ENCODE measurements at regions not wholly inside any gene's neighbourhood (a gene's known extent, or its start where the extent isn't known, plus 50 kb on each side); places are given as distances from the start of the nearest gene placed in this dataset.

GRCh38 chr5:87877495-87877894 is 391.1 kb downstream of the TMEM161B start:
- Histone ChIP-seq H2AK5ac (ENCODE audit: low read depth, low read length) (no peak overlapping the region), H3K4me1 (ENCODE audit: control insufficient read depth in 2 of 2, insufficient read depth in 1 of 2, low read depth in 1 of 2, low read length in 2 of 2) (peaks cover 0 to 12% of the 10 kb centered on the region in 2 donors), H3K23ac (ENCODE audit: low read depth, low read length, poor library complexity) (no peak overlapping the region), H2BK5ac (ENCODE audit: low read length) (no peak overlapping the region), H3K27ac (replicated peaks; ENCODE audit: low read length) (no peak overlapping the region), H3K14ac (ENCODE audit: low read length) (no peak overlapping the region), H3K18ac (ENCODE audit: low read length) (no peak overlapping the region), H4K8ac (ENCODE audit: low read depth, low read length) (no peak overlapping the region), H3K9me3 (replicated peaks in 1 of 2; ENCODE audit: control insufficient read depth in 2 of 2, insufficient read depth in 1 of 2, low read depth in 1 of 2, low read length in 2 of 2) (no peaks in the 10 kb centered on the region), H3K79me1 (ENCODE audit: low read depth, low read length) (no peaks in the 10 kb centered on the region), H3K4me2 (ENCODE audit: insufficient read depth, low read length, poor library complexity, severe bottlenecking) (no peak overlapping the region), H3K4me3 (ENCODE audit: low read length in 2 of 2) (no peak overlapping the region), H2AFZ (ENCODE audit: low read length) (no peak overlapping the region), H2BK120ac (ENCODE audit: low read depth, low read length) (no peak overlapping the region), H2BK12ac (ENCODE audit: low read length) (no peak overlapping the region), H3K9ac (ENCODE audit: low read depth, low read length, poor library complexity) (no peak overlapping the region), H4K91ac (ENCODE audit: low read depth, low read length, poor library complexity) (no peak overlapping the region), H3K36me3 (replicated peaks in 1 of 2; ENCODE audit: control insufficient read depth in 2 of 2, insufficient read depth in 2 of 2, low read length in 2 of 2) (no peaks in the 10 kb centered on the region), H2BK15ac (ENCODE audit: low read length) (no peak overlapping the region), H3K27me3 (ENCODE audit: control insufficient read depth in 3 of 3, insufficient read depth in 3 of 3, low read depth in 1 of 3, low read length in 3 of 3) (peaks cover 0 to 2% (median 0%) of the 10 kb centered on the region in 3 experiments), H3K4ac (ENCODE audit: low read length) (no peak overlapping the region)
- no peak for DNase-seq (ENCODE audit: low spot score)
- WGBS, 2 donors (ENCODE audit: extremely low coverage in 2 of 2, insufficient read length in 2 of 2, insufficient replicate concordance in 1 of 2) = no CpG with 5 or more reads among the region's 2 CpGs

- Histone ChIP-seq H3K18ac (ENCODE audit: low read length) (no peak overlapping the region), H3K36me3 (replicated peaks in 1 of 2; ENCODE audit: control insufficient read depth in 2 of 2, insufficient read depth in 2 of 2, low read length in 2 of 2) (no peaks in the 10 kb centered on the region), H3K4me2 (ENCODE audit: insufficient read depth, low read length, poor library complexity, severe bottlenecking) (no peak overlapping the region), H3K79me1 (ENCODE audit: low read depth, low read length) (no peaks in the 10 kb centered on the region), H4K8ac (ENCODE audit: low read depth, low read length) (no peak overlapping the region), H2BK12ac (ENCODE audit: low read length) (no peak overlapping the region), H3K4ac (ENCODE audit: low read length) (no peak overlapping the region), H3K4me3 (ENCODE audit: low read length in 2 of 2) (no peak overlapping the region), H4K91ac (ENCODE audit: low read depth, low read length, poor library complexity) (no peak overlapping the region), H2AK5ac (ENCODE audit: low read depth, low read length) (no peak overlapping the region), H3K23ac (ENCODE audit: low read depth, low read length, poor library complexity) (no peak overlapping the region), H2BK15ac (ENCODE audit: low read length) (no peak overlapping the region), H2AFZ (ENCODE audit: low read length) (no peak overlapping the region), H2BK120ac (ENCODE audit: low read depth, low read length) (no peak overlapping the region), H3K9me3 (replicated peaks in 1 of 2; ENCODE audit: control insufficient read depth in 2 of 2, insufficient read depth in 1 of 2, low read depth in 1 of 2, low read length in 2 of 2) (no peaks in the 10 kb centered on the region), H2BK5ac (ENCODE audit: low read length) (no peak overlapping the region), H3K27ac (replicated peaks; ENCODE audit: low read length) (no peak overlapping the region), H3K4me1 (ENCODE audit: control insufficient read depth in 2 of 2, insufficient read depth in 1 of 2, low read depth in 1 of 2, low read length in 2 of 2) (peaks cover 0 to 12% of the 10 kb centered on the region in 2 donors), H3K27me3 (ENCODE audit: control insufficient read depth in 3 of 3, insufficient read depth in 3 of 3, low read depth in 1 of 3, low read length in 3 of 3) (peaks cover 0 to 2% (median 0%) of the 10 kb centered on the region in 3 experiments), H3K9ac (ENCODE audit: low read depth, low read length, poor library complexity) (no peak overlapping the region), H3K14ac (ENCODE audit: low read length) (no peak overlapping the region)
- no CpG with 5 or more reads among the region's 1 CpG for WGBS, 2 donors (ENCODE audit: extremely low coverage in 2 of 2, insufficient read length in 2 of 2, insufficient replicate concordance in 1 of 2)
- no peak for DNase-seq (ENCODE audit: low spot score)
These were observed 391.6 kb downstream of the TMEM161B start for GRCh38 chr5:87877023-87877422.

- Histone ChIP-seq H3K4me3 (ENCODE audit: low read length in 2 of 2) (no peak overlapping the region), H2BK5ac (ENCODE audit: low read length) (no peak overlapping the region), H2AK5ac (ENCODE audit: low read depth, low read length) (no peak overlapping the region), H2BK120ac (ENCODE audit: low read depth, low read length) (no peak overlapping the region), H3K23ac (ENCODE audit: low read depth, low read length, poor library complexity) (no peak overlapping the region), H3K27ac (replicated peaks; ENCODE audit: low read length) (no peak overlapping the region), H3K9me3 (replicated peaks in 1 of 2; ENCODE audit: control insufficient read depth in 2 of 2, insufficient read depth in 1 of 2, low read depth in 1 of 2, low read length in 2 of 2) (no peaks in the 10 kb centered on the region), H4K91ac (ENCODE audit: low read depth, low read length, poor library complexity) (no peak overlapping the region), H3K9ac (ENCODE audit: low read depth, low read length, poor library complexity) (no peak overlapping the region), H3K4ac (ENCODE audit: low read length) (no peak overlapping the region), H3K4me2 (ENCODE audit: insufficient read depth, low read length, poor library complexity, severe bottlenecking) (no peak overlapping the region), H3K4me1 (ENCODE audit: control insufficient read depth in 2 of 2, insufficient read depth in 1 of 2, low read depth in 1 of 2, low read length in 2 of 2) (peaks cover 0 to 12% of the 10 kb centered on the region in 2 donors), H3K27me3 (ENCODE audit: control insufficient read depth in 3 of 3, insufficient read depth in 3 of 3, low read depth in 1 of 3, low read length in 3 of 3) (peaks cover 0 to 2% (median 0%) of the 10 kb centered on the region in 3 experiments), H3K18ac (ENCODE audit: low read length) (no peak overlapping the region), H2BK12ac (ENCODE audit: low read length) (no peak overlapping the region), H3K36me3 (replicated peaks in 1 of 2; ENCODE audit: control insufficient read depth in 2 of 2, insufficient read depth in 2 of 2, low read length in 2 of 2) (no peaks in the 10 kb centered on the region), H3K14ac (ENCODE audit: low read length) (no peak overlapping the region), H2AFZ (ENCODE audit: low read length) (no peak overlapping the region), H4K8ac (ENCODE audit: low read depth, low read length) (no peak overlapping the region), H3K79me1 (ENCODE audit: low read depth, low read length) (no peaks in the 10 kb centered on the region), H2BK15ac (ENCODE audit: low read length) (no peak overlapping the region)
- DNase-seq (ENCODE audit: low spot score) = no peak
- WGBS, 2 donors (ENCODE audit: extremely low coverage in 2 of 2, insufficient read length in 2 of 2, insufficient replicate concordance in 1 of 2) = no CpG with 5 or more reads among the region's 2 CpGs
These were observed 392.0 kb downstream of the TMEM161B start for GRCh38 chr5:87876616-87877015.

- H2AFZ ChIP-seq (ENCODE audit: low read length) = no peak overlapping the region
- no peak overlapping the region for H4K8ac ChIP-seq (ENCODE audit: low read depth, low read length)
- no peak overlapping the region for H3K4ac ChIP-seq (ENCODE audit: low read length)
- peaks cover 0 to 2% (median 0%) of the 10 kb centered on the region in 3 experiments for H3K27me3 ChIP-seq (ENCODE audit: control insufficient read depth in 3 of 3, insufficient read depth in 3 of 3, low read depth in 1 of 3, low read length in 3 of 3)
- WGBS, 2 donors (ENCODE audit: extremely low coverage in 2 of 2, insufficient read length in 2 of 2, insufficient replicate concordance in 1 of 2) = no CpG with 5 or more reads among the region's 3 CpGs
- no peak overlapping the region for H3K9ac ChIP-seq (ENCODE audit: low read depth, low read length, poor library complexity)
- no peak overlapping the region for H2BK12ac ChIP-seq (ENCODE audit: low read length)
- H2BK15ac ChIP-seq (ENCODE audit: low read length) = no peak overlapping the region
- no peaks in the 10 kb centered on the region for H3K79me1 ChIP-seq (ENCODE audit: low read depth, low read length)
- no peaks in the 10 kb centered on the region for H3K36me3 ChIP-seq (replicated peaks in 1 of 2; ENCODE audit: control insufficient read depth in 2 of 2, insufficient read depth in 2 of 2, low read length in 2 of 2)
- H3K18ac ChIP-seq (ENCODE audit: low read length) = no peak overlapping the region
- H2BK5ac ChIP-seq (ENCODE audit: low read length) = no peak overlapping the region
- H3K14ac ChIP-seq (ENCODE audit: low read length) = no peak overlapping the region
- no peak overlapping the region for H3K4me3 ChIP-seq (ENCODE audit: low read length in 2 of 2)
- no peaks in the 10 kb centered on the region for H3K9me3 ChIP-seq (replicated peaks in 1 of 2; ENCODE audit: control insufficient read depth in 2 of 2, insufficient read depth in 1 of 2, low read depth in 1 of 2, low read length in 2 of 2)
- H2BK120ac ChIP-seq (ENCODE audit: low read depth, low read length) = no peak overlapping the region
- H3K4me2 ChIP-seq (ENCODE audit: insufficient read depth, low read length, poor library complexity, severe bottlenecking) = no peak overlapping the region
- H3K23ac ChIP-seq (ENCODE audit: low read depth, low read length, poor library complexity) = no peak overlapping the region
- DNase-seq (ENCODE audit: low spot score) = peak; percentile 43
- H4K91ac ChIP-seq (ENCODE audit: low read depth, low read length, poor library complexity) = no peak overlapping the region
- H2AK5ac ChIP-seq (ENCODE audit: low read depth, low read length) = no peak overlapping the region
- peak overlapping the region; percentile 19 for H3K27ac ChIP-seq (replicated peaks; ENCODE audit: low read length)
- peaks cover 0 to 12% of the 10 kb centered on the region in 2 donors for H3K4me1 ChIP-seq (ENCODE audit: control insufficient read depth in 2 of 2, insufficient read depth in 1 of 2, low read depth in 1 of 2, low read length in 2 of 2)
These were observed 395.7 kb downstream of the TMEM161B start for GRCh38 chr5:87872986-87873385.

Data from neuronal stem cell (in vitro differentiated cells).